Fibroblast of mammary gland (primary cell): ENCODE measurements at regions not wholly inside any gene's neighbourhood (a gene's known extent, or its start where the extent isn't known, plus 50 kb on each side); places are given as distances from the start of the nearest gene placed in this dataset.

Source experiments
- DNase-seq: peaks from one replicate; pipeline ENCODE4 v3.0.0-alpha.2; 2010; ENCODE audit warnings: low read depth
- H3K4me3 ChIP-seq: 2 replicates; pipeline ENCODE4 v1.5.1; 2011; ENCODE audit warnings: low read depth, mild to moderate bottlenecking, low read length, moderate library complexity; ENCODE audit not compliant: control insufficient read depth
- TF ChIP-seq, protein P1 (sequence below): conservative IDR thresholded peaks from 2 replicates; pipeline ENCODE4 v1.5.1; 2011; ENCODE audit warnings: low read depth, low read length, inconsistent platforms; ENCODE audit not compliant: control insufficient read depth, insufficient read depth

GRCh38 chr1:208584167-208584755, 340.1 kb upstream of the PLXNA2 start:
- no peak overlapping the region for H3K4me3 ChIP-seq
- TF ChIP-seq, protein P1, sequence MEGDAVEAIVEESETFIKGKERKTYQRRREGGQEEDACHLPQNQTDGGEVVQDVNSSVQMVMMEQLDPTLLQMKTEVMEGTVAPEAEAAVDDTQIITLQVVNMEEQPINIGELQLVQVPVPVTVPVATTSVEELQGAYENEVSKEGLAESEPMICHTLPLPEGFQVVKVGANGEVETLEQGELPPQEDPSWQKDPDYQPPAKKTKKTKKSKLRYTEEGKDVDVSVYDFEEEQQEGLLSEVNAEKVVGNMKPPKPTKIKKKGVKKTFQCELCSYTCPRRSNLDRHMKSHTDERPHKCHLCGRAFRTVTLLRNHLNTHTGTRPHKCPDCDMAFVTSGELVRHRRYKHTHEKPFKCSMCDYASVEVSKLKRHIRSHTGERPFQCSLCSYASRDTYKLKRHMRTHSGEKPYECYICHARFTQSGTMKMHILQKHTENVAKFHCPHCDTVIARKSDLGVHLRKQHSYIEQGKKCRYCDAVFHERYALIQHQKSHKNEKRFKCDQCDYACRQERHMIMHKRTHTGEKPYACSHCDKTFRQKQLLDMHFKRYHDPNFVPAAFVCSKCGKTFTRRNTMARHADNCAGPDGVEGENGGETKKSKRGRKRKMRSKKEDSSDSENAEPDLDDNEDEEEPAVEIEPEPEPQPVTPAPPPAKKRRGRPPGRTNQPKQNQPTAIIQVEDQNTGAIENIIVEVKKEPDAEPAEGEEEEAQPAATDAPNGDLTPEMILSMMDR = no peak
- DNase-seq = no peak

- TF ChIP-seq, protein P1 = no peak
- H3K4me3 ChIP-seq = no peak overlapping the region
- no peak for DNase-seq
Measured at GRCh38 chr1:208587110-208587509, 342.9 kb upstream of the PLXNA2 start.

GRCh38 chr1:208593306-208594006, 349.3 kb upstream of the PLXNA2 start:
- TF ChIP-seq, protein P1 = no peak
- DNase-seq = no peak
- H3K4me3 ChIP-seq = no peak overlapping the region

- no peak for DNase-seq
- no peak overlapping the region for H3K4me3 ChIP-seq
- TF ChIP-seq, protein P1 = no peak
Measured at GRCh38 chr1:208595236-208595635, 351.1 kb upstream of the PLXNA2 start.

- TF ChIP-seq, protein P1 = no peak
- DNase-seq = peak; percentile 52
Measured at GRCh38 chr1:208595745-208596144, 351.6 kb upstream of the PLXNA2 start.

DNA sequence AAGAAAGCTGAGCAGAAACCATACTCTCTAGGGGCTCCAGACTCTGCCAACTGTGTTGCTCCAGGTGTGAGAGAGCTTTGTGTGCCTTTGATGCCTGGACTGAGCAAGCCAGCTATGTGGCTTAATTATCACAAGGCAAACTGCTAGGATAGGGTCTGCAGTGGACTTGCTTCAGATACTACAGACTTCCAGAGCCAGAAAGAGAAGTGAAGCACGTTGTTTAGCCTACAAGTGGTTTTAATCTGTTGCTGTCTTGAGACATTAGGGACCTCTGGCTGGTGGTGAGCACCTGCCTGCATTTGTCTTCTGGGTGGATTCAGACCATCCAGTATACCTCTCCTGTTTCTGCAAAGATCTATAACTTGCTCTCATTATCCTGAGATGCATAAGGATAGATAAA, 353.4 kb upstream of the PLXNA2 start:
- no peak overlapping the region for H3K4me3 ChIP-seq
- TF ChIP-seq, protein P1 = no peak
- no peak for DNase-seq

More at GRCh38 chr1:208595745-208596144, 351.6 kb upstream of the PLXNA2 start:
- H3K4me3 ChIP-seq = no peak overlapping the region

GRCh38 chr1:208598021-208598420, 353.8 kb upstream of the PLXNA2 start:
- H3K4me3 ChIP-seq = no peak overlapping the region
- no peak for DNase-seq
- TF ChIP-seq, protein P1 = no peak
